ENCODE measurements at regions not wholly inside any gene's neighbourhood (a gene's known extent, or its start where the extent isn't known, plus 50 kb on each side); places are given as distances from the start of the nearest gene placed in this dataset.

DNA sequence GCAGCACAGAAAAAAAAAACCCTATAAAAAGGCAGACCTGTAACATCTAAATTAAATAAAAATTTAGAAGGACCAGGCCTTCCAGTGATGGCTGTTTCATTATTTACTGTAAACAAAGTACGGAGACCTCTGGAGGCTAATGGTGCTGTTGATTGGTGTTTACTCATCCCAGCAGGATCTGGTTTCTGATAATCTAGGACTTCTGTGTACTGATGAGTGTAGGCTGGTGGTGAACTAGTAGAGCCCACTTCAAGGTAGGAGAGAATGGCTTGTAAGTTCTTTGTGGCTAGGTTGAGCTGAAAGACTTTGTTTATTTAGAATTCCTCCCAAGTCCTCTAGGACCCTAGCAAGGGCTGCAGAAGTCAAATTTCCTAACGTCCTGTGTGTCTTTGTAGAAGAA, 398.1 kb upstream of the PITX2 start:
- CTCF ChIA-PET: no interaction called here
- DNase-seq (ENCODE audit: low read depth, low spot score) (no peak), FAIRE-seq (no peak)
- dilution Hi-C loops (cut with MboI; ENCODE audit: extremely low pct_ligation_motif_present, low sequenced_read_pairs) (no loop called here), intact Hi-C loops (cut with micrococcal nuclease) (no loop called here)
- Histone ChIP-seq H3K36me3 (ENCODE audit: control insufficient read depth in 2 of 2, extremely low read depth in 1 of 2, insufficient read depth in 2 of 2, low read length in 2 of 2) (no peaks in the 10 kb centered on the region), H3K4me3 (replicated peaks in 1 of 3; ENCODE audit: insufficient read depth in 1 of 3, low read depth in 1 of 3, low read length in 3 of 3) (no peak overlapping the region), H3K9ac (replicated peaks; ENCODE audit: extremely low read depth, insufficient read depth, low read length) (no peak overlapping the region), H3K4me2 (ENCODE audit: insufficient read depth, low read length) (no peak overlapping the region), H2AFZ (ENCODE audit: low read depth, low read length) (no peak overlapping the region), H3K4me1 (ENCODE audit: control insufficient read depth, extremely low read depth, insufficient read depth, low read length) (no peaks in the 10 kb centered on the region), H4K20me1 (replicated peaks; ENCODE audit: control insufficient read depth, extremely low read depth, insufficient read depth, low read length) (no peaks in the 10 kb centered on the region), H3K79me2 (ENCODE audit: control insufficient read depth, insufficient read depth, low read length) (no peaks in the 10 kb centered on the region), H3K27me3 (ENCODE audit: control insufficient read depth in 2 of 2, insufficient read depth in 2 of 2, low read length in 2 of 2) (no peaks in the 10 kb centered on the region), H3K27ac (ENCODE audit: insufficient read depth, low read depth, low read length) (no peak overlapping the region), H3K9me3 (replicated peaks; ENCODE audit: control insufficient read depth, insufficient read depth, low read length) (no peaks in the 10 kb centered on the region), H3K9me1 (replicated peaks; ENCODE audit: control insufficient read depth, extremely low read depth, insufficient read depth, low read length) (no peaks in the 10 kb centered on the region)
- no TSS peak for BruUV-seq (replicated peaks)
- TF ChIP-seq EZH2 (IDR thresholded peaks at IDR 0.05; ENCODE audit: borderline replicate concordance, low read depth, low read length, severe bottlenecking): no peak
- TF ChIP-seq FOS (IDR thresholded peaks at IDR 0.05; ENCODE audit: borderline replicate concordance, insufficient read depth, low read length): no peak
- TF ChIP-seq MYC (IDR thresholded peaks at IDR 0.05; ENCODE audit: low read depth, low read length): no peak
- TF ChIP-seq GATA2 (IDR thresholded peaks at IDR 0.05; ENCODE audit: insufficient read depth, insufficient read length, low read depth, low read length): no peak
- TF ChIP-seq POLR2AphosphoS5 (IDR thresholded peaks at IDR 0.05; ENCODE audit: insufficient read depth, low read depth, low read length): no peak
- no peak for TF ChIP-seq JUN (IDR thresholded peaks at IDR 0.05; ENCODE audit: borderline replicate concordance, insufficient read depth, insufficient read length, low read depth)
- TF ChIP-seq POLR2A (IDR thresholded peaks at IDR 0.05; ENCODE audit: low read depth, low read length): no peak
- TF ChIP-seq, protein P1, sequence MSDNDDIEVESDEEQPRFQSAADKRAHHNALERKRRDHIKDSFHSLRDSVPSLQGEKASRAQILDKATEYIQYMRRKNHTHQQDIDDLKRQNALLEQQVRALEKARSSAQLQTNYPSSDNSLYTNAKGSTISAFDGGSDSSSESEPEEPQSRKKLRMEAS (IDR thresholded peaks at IDR 0.05; ENCODE audit: insufficient read depth, insufficient read length): no peak
- TF ChIP-seq CTCF (IDR thresholded peaks at IDR 0.05; ENCODE audit: extremely low read depth in 1 of 2, insufficient read depth in 1 of 2, low read depth in 1 of 2, low read length in 2 of 2): no peak
- POLR2A ChIA-PET: no interaction called here

Measured in endothelial cell of umbilical vein (primary cell).